Activated CD8-positive, alpha-beta memory T cell treated with anti-CD3 and anti-CD28 coated beads, Interleukin-2, amount 50 U/mL, for 24 hours (primary cell): ENCODE measurements at regions not wholly inside any gene's neighbourhood (a gene's known extent, or its start where the extent isn't known, plus 50 kb on each side); places are given as distances from the start of the nearest gene placed in this dataset.

Experiments used
- DNase-seq: peaks from one replicate; pipeline ENCODE4 v3.0.0-alpha.2; 2020; ENCODE audit errors: extremely low read depth

GRCh38 chr7:113460067-113460466 is 341.7 kb upstream of the SMIM30 start:
- no peak for DNase-seq

DNA sequence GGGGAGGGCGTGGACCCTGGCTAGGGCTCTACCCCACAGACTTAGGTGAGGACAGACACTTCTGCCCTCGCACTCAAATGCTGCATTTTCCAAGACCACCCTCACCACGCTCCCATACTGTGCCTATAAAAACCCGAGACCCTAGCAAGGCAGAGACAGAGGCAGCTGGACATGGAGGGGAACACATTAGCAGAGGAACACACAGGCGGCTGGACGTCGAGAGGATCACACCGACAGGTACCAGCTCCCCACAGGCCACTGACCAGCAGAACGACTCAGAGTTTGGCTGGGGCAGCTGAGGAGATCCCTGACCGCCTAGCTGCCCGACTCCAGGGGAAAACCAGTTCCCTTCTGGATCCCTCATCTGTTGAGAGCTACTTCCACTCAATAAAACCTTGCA is 338.2 kb upstream of the SMIM30 start:
- no peak for DNase-seq

DNA sequence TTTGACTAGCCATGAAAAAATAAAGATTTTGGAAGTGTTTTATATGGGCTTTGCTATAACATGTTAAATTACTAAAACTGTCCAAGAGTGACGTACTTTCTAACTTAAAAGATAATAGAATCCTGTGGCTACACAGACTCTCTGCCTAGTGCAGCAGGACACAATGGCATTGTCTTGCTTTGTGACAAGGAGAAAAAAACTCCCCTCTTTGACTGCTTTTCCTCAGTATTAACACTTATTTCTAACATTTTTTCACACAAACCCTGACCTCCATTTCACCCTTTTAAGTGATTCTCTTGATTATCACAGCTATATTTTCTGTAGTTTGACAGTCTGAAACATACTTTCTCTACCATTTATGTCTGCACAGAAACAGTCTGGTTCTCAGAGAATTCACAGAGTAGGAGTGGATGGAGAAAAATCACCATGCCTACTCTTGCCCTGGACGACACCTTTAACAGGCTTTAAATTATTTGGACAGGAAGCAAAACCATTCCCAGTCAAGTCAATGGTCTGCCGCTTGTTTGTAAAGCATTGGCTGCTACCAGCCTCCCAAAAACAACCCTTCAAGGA is 336.3 kb upstream of the SMIM30 start:
- no peak for DNase-seq

DNA sequence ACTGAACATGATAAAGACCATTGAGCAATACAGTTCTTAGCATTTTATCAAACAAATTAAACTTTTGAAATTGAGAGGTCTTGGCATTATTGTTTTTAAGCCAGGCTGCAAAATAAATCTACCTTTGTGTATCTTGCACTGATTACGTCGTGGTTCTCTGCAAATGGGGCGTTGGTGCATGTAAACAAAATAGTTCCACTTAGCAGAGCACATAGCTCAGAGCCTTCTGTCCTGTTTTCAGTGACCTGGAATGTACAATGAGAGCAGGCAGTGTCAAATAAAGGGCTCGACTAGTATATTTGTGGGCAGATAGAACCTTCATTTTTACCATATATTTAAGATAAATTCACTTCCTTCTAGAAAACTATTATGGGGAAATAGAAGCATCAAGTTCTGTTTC is 333.9 kb upstream of the SMIM30 start:
- DNase-seq: no peak

GRCh38 chr7:113446791-113447190 is 328.4 kb upstream of the SMIM30 start:
- no peak for DNase-seq

- no peak for DNase-seq
Measured at GRCh38 chr7:113446391-113446790, 328.0 kb upstream of the SMIM30 start.

- no peak for DNase-seq
Measured at GRCh38 chr7:113444261-113444660, 325.9 kb upstream of the SMIM30 start.

GRCh38 chr7:113440173-113440572 is 321.8 kb upstream of the SMIM30 start:
- DNase-seq: no peak

DNA sequence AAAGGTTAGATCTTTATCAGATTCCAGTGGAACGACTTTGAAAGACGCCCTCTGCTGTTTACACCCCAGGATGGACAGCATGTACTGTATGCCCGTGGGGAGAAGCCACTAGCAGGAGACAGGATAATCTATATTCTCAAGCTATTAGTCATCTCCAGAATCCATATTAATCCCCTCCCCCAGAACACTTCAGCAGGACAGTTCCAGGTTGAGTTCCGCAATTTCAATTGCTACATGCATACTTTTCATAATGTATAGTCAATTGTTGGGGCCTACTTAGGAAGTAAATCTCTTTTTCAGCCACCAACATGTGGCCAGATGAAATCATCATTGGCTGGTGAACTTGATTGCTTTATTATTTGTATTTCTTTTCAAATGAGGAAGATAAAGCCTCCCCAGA is 313.1 kb upstream of the SMIM30 start:
- no peak for DNase-seq

DNA sequence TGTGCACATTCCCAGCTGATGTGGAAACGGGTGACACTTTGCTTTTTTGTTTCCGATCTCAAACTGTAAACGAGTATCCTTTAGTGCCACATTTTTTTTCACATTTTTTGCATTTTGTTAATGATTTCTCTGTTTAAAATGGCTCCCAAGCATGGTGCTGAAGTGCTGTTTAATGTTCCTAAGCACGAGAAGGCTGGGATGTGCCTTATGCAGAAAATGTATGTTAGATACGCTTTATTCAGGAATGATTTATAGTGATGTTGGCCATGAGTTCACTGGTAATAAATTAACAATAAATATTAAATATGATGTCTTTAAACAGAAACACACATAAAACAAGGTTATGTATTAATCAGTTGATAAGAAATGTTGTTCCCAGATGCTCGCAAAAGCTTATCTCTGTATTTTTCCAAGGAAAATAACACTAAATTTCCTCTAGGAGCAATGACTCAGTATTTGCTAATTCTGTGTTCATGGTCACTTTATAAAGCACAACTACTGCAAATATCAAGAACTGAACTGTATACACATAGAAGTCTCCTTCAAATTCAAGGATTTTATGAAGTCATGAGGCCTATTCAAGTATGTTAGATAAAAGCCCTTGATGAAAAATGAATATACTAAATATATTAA is 305.9 kb upstream of the SMIM30 start:
- no peak for DNase-seq

DNA sequence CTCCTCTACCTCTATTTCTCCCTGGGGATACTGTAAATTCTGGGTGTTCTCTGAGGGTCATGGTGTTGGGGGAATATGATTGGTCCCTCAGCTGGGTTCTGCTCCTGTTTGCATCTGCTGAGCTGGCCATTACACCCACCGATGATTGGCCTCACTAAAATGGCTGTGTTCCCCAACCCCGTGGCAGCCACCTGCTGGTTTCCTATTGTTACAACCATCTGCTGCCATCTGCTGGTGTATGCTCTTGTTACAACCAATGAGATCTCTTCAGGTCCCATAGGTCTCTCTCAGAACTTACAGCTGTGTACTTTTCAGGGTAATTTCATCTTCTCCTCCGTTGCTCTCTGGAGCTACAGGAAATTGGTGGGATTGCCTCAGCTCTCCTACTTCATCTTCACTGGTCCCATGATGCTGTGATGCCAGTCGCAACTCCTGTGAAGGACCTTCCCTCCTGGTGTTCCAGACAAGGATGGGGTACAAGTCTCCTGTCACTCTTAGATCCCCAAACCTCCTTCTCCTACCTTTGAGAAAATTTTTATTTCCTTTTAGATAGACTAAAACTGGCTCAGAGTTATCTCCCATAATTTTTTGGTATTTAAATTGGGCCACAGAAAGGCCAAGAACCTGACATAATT is 303.5 kb upstream of the SMIM30 start:
- peak; percentile 50 for DNase-seq

DNA sequence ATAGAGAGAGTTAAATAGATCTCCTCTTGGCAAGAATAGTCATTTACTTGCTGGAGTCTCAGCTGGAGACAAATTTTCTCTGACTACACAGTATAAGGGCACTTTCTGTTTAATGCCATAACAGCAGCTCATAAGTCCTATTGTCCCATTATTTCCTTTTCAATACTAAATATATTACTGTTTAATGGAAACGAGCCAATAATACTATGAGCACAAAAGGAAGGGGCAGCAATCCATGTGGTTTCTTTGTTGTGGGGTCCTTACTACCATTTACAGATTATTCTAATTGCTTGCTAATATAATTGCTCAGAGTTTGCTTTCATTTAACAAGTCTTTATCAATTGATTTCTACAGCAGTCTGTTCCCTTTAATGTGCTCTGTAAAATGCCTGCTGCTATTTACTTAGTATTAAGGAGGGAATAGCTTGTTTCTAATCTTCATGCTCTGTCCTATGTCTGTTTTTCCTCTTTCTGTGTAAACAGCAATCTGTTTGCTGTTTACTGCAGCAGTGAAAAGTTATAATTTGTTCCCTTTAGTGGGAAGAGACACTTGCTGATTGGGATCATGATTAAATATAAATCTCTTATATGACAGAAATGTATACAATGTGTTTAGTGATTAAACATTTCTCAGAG is 296.2 kb upstream of the SMIM30 start:
- DNase-seq: no peak

GRCh38 chr7:113412410-113412809 is 294.1 kb upstream of the SMIM30 start:
- no peak for DNase-seq

DNA sequence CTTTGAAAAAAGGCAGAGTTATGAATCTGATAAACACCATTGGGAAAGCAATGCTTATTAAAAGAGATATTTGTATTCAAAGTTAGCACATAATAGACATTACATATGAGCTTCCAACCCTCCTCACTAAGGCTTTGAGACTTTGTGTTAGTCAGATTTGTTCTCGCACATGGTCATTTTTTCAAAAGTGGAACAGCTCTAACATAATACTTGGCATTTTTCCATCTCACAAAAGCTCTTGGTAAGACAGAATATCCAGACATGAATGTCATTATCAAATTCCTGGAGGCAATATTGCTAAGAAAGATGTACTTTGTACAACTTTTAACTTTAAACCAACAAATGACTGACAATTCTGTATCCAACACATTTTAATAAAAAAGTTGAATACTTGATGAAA is 292.4 kb upstream of the SMIM30 start:
- DNase-seq: no peak

DNA sequence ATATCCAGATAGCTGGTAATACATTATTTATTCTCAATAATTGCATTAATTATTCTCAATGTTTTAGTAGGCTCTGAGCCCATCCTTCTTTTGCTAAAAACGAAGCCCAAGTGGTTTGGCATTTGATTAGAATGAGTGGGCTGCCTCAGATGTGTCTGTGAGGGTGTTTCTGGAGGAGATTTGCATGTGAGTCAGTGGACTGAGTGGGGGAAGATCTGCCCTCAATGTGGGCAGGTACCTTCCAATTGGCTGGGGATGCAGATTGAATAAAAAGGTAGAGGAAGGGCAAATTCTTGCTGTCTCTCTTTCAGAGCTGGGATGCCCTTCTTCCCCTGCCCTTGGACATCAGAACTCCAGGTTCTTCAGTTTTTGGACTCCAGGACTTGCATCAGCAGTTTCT is 290.6 kb upstream of the SMIM30 start:
- DNase-seq: no peak

GRCh38 chr7:113405296-113406056 is 287.1 kb upstream of the SMIM30 start:
- no peak for DNase-seq

DNA sequence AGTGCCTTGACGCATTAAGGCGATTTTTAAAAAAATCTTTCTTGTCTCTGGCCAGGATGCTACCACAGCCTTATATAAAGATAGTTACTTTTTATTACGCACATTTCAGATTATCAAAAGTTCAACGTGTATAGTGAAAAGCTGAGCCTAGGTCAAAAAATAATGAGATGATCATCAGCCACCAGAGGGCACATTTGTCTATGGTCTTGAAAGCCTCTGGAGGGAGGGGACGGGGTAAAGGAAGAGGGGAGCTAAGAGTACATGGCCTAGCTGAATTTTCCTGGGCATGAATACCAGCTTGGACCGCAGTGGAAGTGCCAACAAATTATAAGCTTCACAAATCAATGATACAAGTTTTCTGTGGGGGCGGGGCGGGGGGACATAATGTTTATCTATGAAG is 285.9 kb upstream of the SMIM30 start:
- DNase-seq: no peak

GRCh38 chr7:113402482-113402881 is 284.1 kb upstream of the SMIM30 start:
- no peak for DNase-seq

GRCh38 chr7:113402005-113402404 is 283.7 kb upstream of the SMIM30 start:
- DNase-seq: no peak

- DNase-seq: no peak
Measured at GRCh38 chr7:113394856-113395255, 276.5 kb upstream of the SMIM30 start.

DNA sequence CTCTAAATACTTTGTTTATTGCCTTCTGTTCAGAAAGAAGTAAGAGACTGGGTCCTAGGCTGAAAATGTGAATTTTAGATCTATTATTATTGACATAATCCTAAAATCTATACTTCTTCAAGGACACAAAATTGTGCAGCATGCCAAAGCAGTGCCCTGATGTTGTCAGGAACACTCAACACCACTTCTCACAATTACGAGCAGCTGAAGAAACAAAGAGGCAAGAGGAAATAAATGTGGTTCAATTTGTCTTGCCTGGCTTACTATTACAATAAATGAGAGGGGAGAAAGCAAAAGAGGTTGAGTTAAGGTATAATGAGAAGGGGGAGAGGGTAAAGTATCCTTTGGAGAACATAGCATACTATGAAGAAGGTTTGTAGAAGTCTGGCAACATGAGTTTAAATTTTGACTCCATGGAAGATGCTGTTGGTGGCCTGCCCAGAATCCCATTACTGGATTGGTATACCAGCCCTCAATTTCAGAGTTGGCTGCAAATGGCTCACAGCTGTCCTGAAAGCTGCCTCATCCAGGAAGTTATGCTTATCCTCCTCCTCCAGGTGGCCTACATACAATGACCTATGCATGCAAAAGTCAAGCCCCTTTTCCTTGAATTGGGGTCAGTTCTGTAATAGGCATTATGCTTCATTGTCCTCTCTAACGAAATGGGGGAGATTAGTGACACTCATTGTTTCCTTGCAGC is 274.6 kb upstream of the SMIM30 start:
- no peak for DNase-seq

GRCh38 chr7:113392421-113392820 is 274.1 kb upstream of the SMIM30 start:
- DNase-seq: no peak
